Spleen (tissue), 11 donors: ENCODE measurements at regions not wholly inside any gene's neighbourhood (a gene's known extent, or its start where the extent isn't known, plus 50 kb on each side); places are given as distances from the start of the nearest gene placed in this dataset.

Experiments
- DNase-seq: peaks from one replicate; pipeline ENCODE4 v3.0.0-alpha.2; 2020
- H3K27ac ChIP-seq, 8 donors: fragments of 200-600 bp; sonication (generic) in 7 of 8; 1 replicate in 4 of 8; 2 replicates in 4 of 8; pipeline versions ENCODE4 v1.5.0 to v1.8.0; 2016 to 2021; ENCODE audit warnings: inconsistent platforms in 4 of 8, mild to moderate bottlenecking in 4 of 8, moderate library complexity in 1 of 8
- H3K27me3 ChIP-seq, 7 donors: fragments of 200-600 bp; sonication (generic) in 6 of 7; replicated peaks in 1 of 7; 1 replicate in 4 of 7; 2 replicates in 3 of 7; pipeline versions ENCODE4 v1.5.0 to v1.8.0; 2016 to 2021; ENCODE audit warnings: inconsistent platforms in 3 of 7, mild to moderate bottlenecking in 1 of 7
- H3K36me3 ChIP-seq, 6 donors: fragments of 200-600 bp; sonication (generic) in 5 of 6; 1 replicate in 4 of 6; 2 replicates in 2 of 6; pipeline versions ENCODE4 v1.5.0 to v1.8.0; 2016 to 2021; ENCODE audit warnings: inconsistent platforms in 2 of 6
- H3K4me1 ChIP-seq, 6 donors: fragments of 200-600 bp; sonication (generic) in 5 of 6; 1 replicate in 3 of 6; 2 replicates in 3 of 6; pipeline versions ENCODE4 v1.5.0 to v1.8.0; 2016 to 2021; ENCODE audit warnings: inconsistent platforms in 3 of 6
- H3K4me3 ChIP-seq, 8 donors: fragments of 200-600 bp; sonication (generic) in 7 of 8; 1 replicate in 4 of 8; 2 replicates in 4 of 8; pipeline versions ENCODE4 v1.5.0 to v1.8.0; 2016 to 2021; ENCODE audit warnings: inconsistent platforms in 4 of 8, mild to moderate bottlenecking in 4 of 8, moderate library complexity in 2 of 8
- H3K9me3 ChIP-seq, 8 donors: fragments of 200-600 bp; sonication (generic) in 7 of 8; 1 replicate in 4 of 8; 2 replicates in 4 of 8; pipeline versions ENCODE4 v1.5.0 to v1.8.0; 2016 to 2021; ENCODE audit warnings: inconsistent platforms in 4 of 8
- POLR2A ChIP-seq, 3 donors: fragments of 450-650 bp; IDR thresholded peaks; one replicate each; pipeline ENCODE4 v1.5.1; 2017; ENCODE audit warnings: antibody characterized with exemption in 3 of 3, mild to moderate bottlenecking in 1 of 3
- POLR2AphosphoS5 ChIP-seq, 3 donors: sonication (generic); formaldehyde crosslinking; IDR thresholded peaks; one replicate each; pipeline ENCODE4 v1.5.1; 2017; ENCODE audit warnings: antibody characterized with exemption in 3 of 3
- WGBS, 5 donors: extraction: QIAGEN DNeasy Blood & Tissue Kit in 3 of 5; methylation state at CpG; one replicate each; pipeline versions ENCODE4 v1.1.5 to v1.1.7; 2013 to 2018; 5-methylcytosine and 5-hydroxymethylcytosine counted together
- intact Hi-C: fragments of 100-400 bp; cut with DNase I; formaldehyde crosslinking; loops from one replicate; pipeline ENCODE4 v1.15.0; 2023; ENCODE audit warnings: low total_unique reads
- TF ChIP-seq, protein P1 (sequence below), 11 experiments: fragments of 200-600 bp in 7 of 11; fragments of 450-650 bp in 4 of 11; sonication (generic) in 4 of 11; IDR thresholded peaks in 8 of 11; conservative IDR thresholded peaks in 3 of 11; 1 replicate in 7 of 11; 2 replicates in 4 of 11; pipeline versions ENCODE4 v1.4.0 to v1.8.0; 2016 to 2021; ENCODE audit warnings: antibody characterized with exemption in 11 of 11, inconsistent platforms in 4 of 11, mild to moderate bottlenecking in 1 of 11
- donor health status: healthy with polysubstance abuse.
- donor health status: DM: no; HTN: no; CAD: no; lungs with moderate emphysema.
- donor health status: DM: no; HTN: no; CAD: no.
- donor health status: Bipolar disorder and iron deficiency.
- donor health status: healthy.
- donor health status: DM: no; HTN: no; CAD: no.
- donor health status: DM: yes; HTN: yes; CAD: no.

GRCh38 chr4:35883108-35883507 is 361.2 kb downstream of the ARAP2 start:
- no peaks in the 10 kb centered on the region for H3K27me3 ChIP-seq
- no peaks in the 10 kb centered on the region for H3K4me1 ChIP-seq
- WGBS, 5 donors, result 33 to 69% (median 47%) methylated on average over 1 of the region's 1 CpG
- no peaks in the 10 kb centered on the region for H3K36me3 ChIP-seq
- intact Hi-C loops, result no loop called here
- no peak for DNase-seq
- no peak overlapping the region for H3K4me3 ChIP-seq
- no peak overlapping the region for H3K27ac ChIP-seq
- no peaks in the 10 kb centered on the region for H3K9me3 ChIP-seq
- TF ChIP-seq POLR2A (IDR thresholded peaks at IDR 0.05), result no peak
- TF ChIP-seq, protein P1, sequence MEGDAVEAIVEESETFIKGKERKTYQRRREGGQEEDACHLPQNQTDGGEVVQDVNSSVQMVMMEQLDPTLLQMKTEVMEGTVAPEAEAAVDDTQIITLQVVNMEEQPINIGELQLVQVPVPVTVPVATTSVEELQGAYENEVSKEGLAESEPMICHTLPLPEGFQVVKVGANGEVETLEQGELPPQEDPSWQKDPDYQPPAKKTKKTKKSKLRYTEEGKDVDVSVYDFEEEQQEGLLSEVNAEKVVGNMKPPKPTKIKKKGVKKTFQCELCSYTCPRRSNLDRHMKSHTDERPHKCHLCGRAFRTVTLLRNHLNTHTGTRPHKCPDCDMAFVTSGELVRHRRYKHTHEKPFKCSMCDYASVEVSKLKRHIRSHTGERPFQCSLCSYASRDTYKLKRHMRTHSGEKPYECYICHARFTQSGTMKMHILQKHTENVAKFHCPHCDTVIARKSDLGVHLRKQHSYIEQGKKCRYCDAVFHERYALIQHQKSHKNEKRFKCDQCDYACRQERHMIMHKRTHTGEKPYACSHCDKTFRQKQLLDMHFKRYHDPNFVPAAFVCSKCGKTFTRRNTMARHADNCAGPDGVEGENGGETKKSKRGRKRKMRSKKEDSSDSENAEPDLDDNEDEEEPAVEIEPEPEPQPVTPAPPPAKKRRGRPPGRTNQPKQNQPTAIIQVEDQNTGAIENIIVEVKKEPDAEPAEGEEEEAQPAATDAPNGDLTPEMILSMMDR (IDR thresholded peaks at IDR 0.05 in 8 of 11, conservative IDR thresholded peaks at IDR 0.05 in 3 of 11), result no peak
- TF ChIP-seq POLR2AphosphoS5 (IDR thresholded peaks at IDR 0.05), result no peak

- intact Hi-C loops, result no loop called here
- no peaks in the 10 kb centered on the region for H3K4me1 ChIP-seq
- no peaks in the 10 kb centered on the region for H3K27me3 ChIP-seq
- no peak overlapping the region for H3K4me3 ChIP-seq
- 75 to 84% (median 78%) methylated on average over 3 of the region's 3 CpGs for WGBS, 5 donors
- H3K9me3 ChIP-seq, result no peaks in the 10 kb centered on the region
- no peaks in the 10 kb centered on the region for H3K36me3 ChIP-seq
- TF ChIP-seq POLR2A (IDR thresholded peaks at IDR 0.05) (no peak), POLR2AphosphoS5 (IDR thresholded peaks at IDR 0.05) (no peak)
- TF ChIP-seq, protein P1 (IDR thresholded peaks at IDR 0.05 in 8 of 11, conservative IDR thresholded peaks at IDR 0.05 in 3 of 11), result no peak
- H3K27ac ChIP-seq, result no peak overlapping the region
- DNase-seq, result no peak
Observed at GRCh38 chr4:35884714-35885480, 359.4 kb downstream of the ARAP2 start.

DNA sequence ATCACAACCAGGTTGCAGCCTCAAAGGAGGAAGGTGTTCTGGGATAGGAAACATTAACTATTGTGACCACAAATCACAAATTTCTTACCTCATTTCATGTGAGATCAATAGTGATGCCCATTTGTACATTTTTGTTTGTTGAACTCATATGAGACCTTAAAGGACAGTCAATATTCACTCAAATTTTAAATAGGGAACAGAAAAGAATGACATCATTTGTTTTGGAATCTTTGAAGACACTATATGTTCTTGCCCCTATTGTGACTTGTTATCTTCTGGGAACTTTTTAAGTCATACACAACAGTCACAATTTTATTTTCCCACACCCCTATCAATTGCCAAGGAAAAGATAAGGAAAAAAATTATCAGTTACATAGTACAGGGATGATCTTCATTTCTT is 346.5 kb downstream of the ARAP2 start:
- H3K27me3 ChIP-seq, result peaks cover 0 to 9% (median 0%) of the 10 kb centered on the region in 7 donors
- no peak overlapping the region for H3K27ac ChIP-seq
- H3K36me3 ChIP-seq, result no peaks in the 10 kb centered on the region
- no peaks in the 10 kb centered on the region for H3K9me3 ChIP-seq
- TF ChIP-seq, protein P1 (IDR thresholded peaks at IDR 0.05 in 8 of 11, conservative IDR thresholded peaks at IDR 0.05 in 3 of 11), result no peak
- TF ChIP-seq POLR2AphosphoS5 (IDR thresholded peaks at IDR 0.05) (no peak), POLR2A (IDR thresholded peaks at IDR 0.05) (no peak)
- H3K4me3 ChIP-seq, result no peak overlapping the region
- intact Hi-C loops, result no loop called here
- H3K4me1 ChIP-seq, result no peaks in the 10 kb centered on the region
- no peak for DNase-seq

DNA sequence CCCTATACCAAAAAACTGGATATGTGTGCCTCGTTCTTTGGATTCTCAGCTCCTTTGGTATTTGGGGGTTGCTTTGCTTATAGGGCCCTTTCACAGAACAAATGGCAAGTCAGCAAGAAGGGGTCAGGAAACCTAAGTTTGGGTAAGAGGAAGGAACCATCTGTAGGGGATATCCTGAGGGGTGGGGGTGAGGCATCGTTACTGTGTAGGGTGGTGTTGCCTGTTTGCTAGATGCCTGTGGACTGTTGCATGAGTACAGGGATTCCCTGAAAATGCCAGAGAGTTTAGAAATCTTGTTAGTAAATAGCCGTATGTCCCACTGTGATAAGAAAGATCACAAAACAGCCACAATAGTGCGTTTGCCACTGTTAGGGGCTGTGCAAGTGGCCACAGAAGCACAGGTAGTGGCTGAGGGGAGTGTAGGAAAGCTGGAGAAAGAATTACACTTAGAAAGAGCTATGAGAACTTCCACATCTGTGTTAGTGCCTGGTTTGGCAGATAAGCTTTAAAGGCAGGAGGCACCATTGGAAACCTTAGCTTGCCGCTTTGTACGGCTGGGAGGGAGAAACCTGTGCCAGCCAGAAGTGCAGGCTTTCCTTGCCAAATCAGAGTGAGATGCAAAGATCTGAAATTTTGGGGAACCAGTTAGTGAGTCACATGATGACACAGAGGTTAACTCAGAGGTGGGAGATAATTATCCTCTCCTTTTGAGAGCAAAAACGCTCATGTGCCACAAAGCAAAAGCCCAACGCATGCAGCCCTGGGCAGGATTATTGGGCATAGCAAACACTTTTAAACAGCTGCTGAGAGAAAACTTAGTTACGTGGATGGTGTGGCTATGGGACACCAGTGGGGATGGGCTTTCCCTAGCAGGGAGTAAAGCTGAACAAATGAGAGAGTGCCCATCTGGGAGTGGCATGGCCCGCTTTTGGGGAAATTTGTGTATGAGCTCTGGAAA is 343.7 kb downstream of the ARAP2 start:
- Histone ChIP-seq H3K27me3 (peaks cover 0 to 9% (median 0%) of the 10 kb centered on the region in 7 donors), H3K4me1 (no peaks in the 10 kb centered on the region), H3K27ac (no peak overlapping the region), H3K4me3 (no peak overlapping the region), H3K9me3 (no peaks in the 10 kb centered on the region), H3K36me3 (no peaks in the 10 kb centered on the region)
- intact Hi-C loops, result no loop called here
- TF ChIP-seq, protein P1 (IDR thresholded peaks at IDR 0.05 in 8 of 11, conservative IDR thresholded peaks at IDR 0.05 in 3 of 11), result no peak
- TF ChIP-seq POLR2AphosphoS5 (IDR thresholded peaks at IDR 0.05) (no peak), POLR2A (IDR thresholded peaks at IDR 0.05) (no peak)
- 26 to 37% (median 36%) methylated on average over 10 of the region's 10 CpGs for WGBS, 5 donors
- no peak for DNase-seq
